GM23338 (cell line): ENCODE measurements at regions not wholly inside any gene's neighbourhood (a gene's known extent, or its start where the extent isn't known, plus 50 kb on each side); places are given as distances from the start of the nearest gene placed in this dataset.

Source experiments
- ATAC-seq: fragments of 200-7000 bp; cut with Tn5 transposase; 3 replicates; pipeline ENCODE4 v1.9.1; 2020
- DNase-seq: peaks from one replicate; pipeline ENCODE4 v3.0.0-alpha.2; 2015; ENCODE audit warnings: low spot score
- H2AFZ ChIP-seq: fragments of 200-600 bp; sonication (generic); 2 replicates; pipeline ENCODE4 v1.8.0; 2016; ENCODE audit warnings: antibody characterized with exemption, mild to moderate bottlenecking, moderate library complexity
- H3F3A ChIP-seq: fragments of 200-600 bp; sonication (generic); replicated peaks from 2 replicates; pipeline ENCODE4 v1.8.0; 2017; ENCODE audit warnings: antibody characterized with exemption, mixed run types, low read depth
- H3K27ac ChIP-seq: fragments of 200-600 bp; sonication (generic); 2 replicates; pipeline ENCODE4 v1.6.1; 2016; ENCODE audit warnings: low read depth
- H3K27me3 ChIP-seq: fragments of 200-600 bp; sonication (generic); 2 replicates; pipeline ENCODE4 v1.8.0; 2016; ENCODE audit warnings: mild to moderate bottlenecking, mixed run types, moderate library complexity; ENCODE audit not compliant: insufficient read depth
- H3K36me3 ChIP-seq: fragments of 200-600 bp; sonication (generic); 2 replicates; pipeline ENCODE4 v1.8.0; 2016; ENCODE audit warnings: mild to moderate bottlenecking; ENCODE audit not compliant: insufficient read depth
- H3K4me1 ChIP-seq: fragments of 200-600 bp; sonication (generic); 2 replicates; pipeline ENCODE4 v1.8.0; 2016; ENCODE audit warnings: mild to moderate bottlenecking, moderate library complexity; ENCODE audit not compliant: insufficient read depth
- H3K4me2 ChIP-seq: fragments of 200-600 bp; sonication (generic); 2 replicates; pipeline ENCODE4 v1.7.1; 2017; ENCODE audit warnings: mixed run types
- H3K4me3 ChIP-seq: fragments of 200-600 bp; sonication (generic); 2 replicates; pipeline ENCODE4 v1.6.1; 2016; ENCODE audit warnings: mixed run types
- H3K79me2 ChIP-seq: fragments of 200-600 bp; sonication (generic); replicated peaks from 2 replicates; pipeline ENCODE4 v1.8.0; 2017; ENCODE audit warnings: mild to moderate bottlenecking; ENCODE audit not compliant: insufficient read depth
- H3K9me2 ChIP-seq: fragments of 200-600 bp; sonication (generic); 2 replicates; pipeline ENCODE4 v1.8.0; 2017; ENCODE audit not compliant: insufficient read depth
- H4K20me1 ChIP-seq: fragments of 200-600 bp; sonication (generic); replicated peaks from 2 replicates; pipeline ENCODE4 v1.8.0; 2017; ENCODE audit warnings: mild to moderate bottlenecking; ENCODE audit not compliant: insufficient read depth
- H3K27ac Mint-ChIP-seq: 2 replicates; pipeline ENCODE4 v1.8.0; 2020; ENCODE audit warnings: inconsistent platforms, mild to moderate bottlenecking, moderate library complexity, mixed read lengths
- H3K27me3 Mint-ChIP-seq: 3 replicates; pipeline ENCODE4 v1.8.0; 2022; ENCODE audit warnings: low read depth, mild to moderate bottlenecking, moderate library complexity, mixed read lengths, inconsistent platforms; ENCODE audit not compliant: insufficient read depth, poor library complexity
- H3K36me3 Mint-ChIP-seq: 3 replicates; pipeline ENCODE4 v1.8.0; 2021; ENCODE audit warnings: low read depth, mild to moderate bottlenecking, inconsistent platforms, moderate library complexity, mixed read lengths
- H3K4me1 Mint-ChIP-seq: 3 replicates; pipeline ENCODE4 v1.8.0; 2020; ENCODE audit warnings: mild to moderate bottlenecking, inconsistent platforms, mixed read lengths
- H3K4me3 Mint-ChIP-seq: 3 replicates; pipeline ENCODE4 v1.8.0; 2021; ENCODE audit warnings: moderate library complexity, mild to moderate bottlenecking, inconsistent platforms, mixed read lengths
- H3K9me3 Mint-ChIP-seq: 3 replicates; pipeline ENCODE4 v1.8.0; 2020; ENCODE audit warnings: moderate library complexity, mild to moderate bottlenecking, inconsistent platforms, mixed read lengths
- CREB1 ChIP-seq: fragments of 250-450 bp; sonication (Bioruptor Pico); IDR thresholded peaks from 2 replicates; pipeline ENCODE4 v1.5.0; 2020; ENCODE audit warnings: low read depth, mild to moderate bottlenecking, moderate library complexity
- ETS1 ChIP-seq: IDR thresholded peaks from 2 replicates; pipeline ENCODE4 v1.6.1; 2016; ENCODE audit warnings: antibody characterized with exemption
- EZH2 ChIP-seq: fragments of 200-600 bp; sonication (generic); IDR thresholded peaks from one replicate; pipeline ENCODE4 v1.8.0; 2017; ENCODE audit warnings: antibody characterized with exemption, mild to moderate bottlenecking, low read depth; ENCODE audit not compliant: unreplicated experiment
- EZH2phosphoT487 ChIP-seq: fragments of 200-600 bp; sonication (generic); IDR thresholded peaks from one replicate; pipeline ENCODE4 v1.8.1; 2018; ENCODE audit warnings: antibody characterized with exemption; ENCODE audit not compliant: unreplicated experiment
- JUNB ChIP-seq: IDR thresholded peaks from one replicate; pipeline ENCODE4 v1.6.1; 2016; ENCODE audit warnings: antibody characterized with exemption; ENCODE audit not compliant: unreplicated experiment
- NANOG ChIP-seq: IDR thresholded peaks from 2 replicates; pipeline ENCODE4 v1.6.1; 2016; ENCODE audit warnings: antibody characterized with exemption, borderline replicate concordance
- POLR2AphosphoS5 ChIP-seq: IDR thresholded peaks from 2 replicates; pipeline ENCODE4 v1.6.1; 2016; ENCODE audit warnings: antibody characterized with exemption, low read depth
- ZNF114 ChIP-seq: fragments of 250-450 bp; sonication (Bioruptor Pico); IDR thresholded peaks from 2 replicates; pipeline ENCODE4 v1.5.0; 2020; ENCODE audit warnings: mild to moderate bottlenecking, moderate library complexity
- ZNF331 ChIP-seq: fragments of 250-450 bp; sonication (Bioruptor Pico); IDR thresholded peaks from 2 replicates; pipeline ENCODE4 v1.5.0; 2020; ENCODE audit warnings: low read depth, mild to moderate bottlenecking, moderate library complexity
- TF ChIP-seq, protein P1 (sequence below): fragments of 250-450 bp; sonication (Bioruptor Pico); IDR thresholded peaks from 2 replicates; pipeline ENCODE4 v1.5.0; 2020; ENCODE audit warnings: mild to moderate bottlenecking, moderate library complexity
- TF ChIP-seq, protein P2 (sequence below), 2 experiments: fragments of 200-600 bp in 1 of 2; sonication (generic) in 1 of 2; conservative IDR thresholded peaks; 2 replicates each; pipeline versions ENCODE4 v1.5.1 to v1.6.1; 2016 to 2017; ENCODE audit warnings: antibody characterized with exemption in 2 of 2, low read depth in 2 of 2, mild to moderate bottlenecking in 2 of 2, moderate library complexity in 1 of 2

GRCh38 chr15:50854601-50855490, 53.6 kb upstream of the AP4E1 start:
- DNase-seq (no peak), ATAC-seq (no peak)
- Histone ChIP-seq H3K9me2 (no peaks in the 10 kb centered on the region), H3K27me3 (no peaks in the 10 kb centered on the region), H3K27ac (no peak overlapping the region), H3K79me2 (no peaks in the 10 kb centered on the region), H3F3A (no peaks in the 10 kb centered on the region), H3K4me3 (no peak overlapping the region), H3K4me1 (peaks cover 3% of the 10 kb centered on the region; the same call in 1 of the 2 replicates), H3K4me2 (no peak overlapping the region), H3K36me3 (no peaks in the 10 kb centered on the region), H2AFZ (no peak overlapping the region), H4K20me1 (no peaks in the 10 kb centered on the region)
- Mint-ChIP-seq H3K9me3 (no peaks in the 10 kb centered on the region), H3K36me3 (no peaks in the 10 kb centered on the region), H3K4me1 (peaks cover 10% of the 10 kb centered on the region), H3K27ac (no peak overlapping the region), H3K27me3 (no peaks in the 10 kb centered on the region), H3K4me3 (no peak overlapping the region)
- TF ChIP-seq ETS1: no peak
- no peak for TF ChIP-seq CREB1 (CRISPR knock-in tag)
- no peak for TF ChIP-seq POLR2AphosphoS5
- no peak for TF ChIP-seq EZH2phosphoT487

DNA sequence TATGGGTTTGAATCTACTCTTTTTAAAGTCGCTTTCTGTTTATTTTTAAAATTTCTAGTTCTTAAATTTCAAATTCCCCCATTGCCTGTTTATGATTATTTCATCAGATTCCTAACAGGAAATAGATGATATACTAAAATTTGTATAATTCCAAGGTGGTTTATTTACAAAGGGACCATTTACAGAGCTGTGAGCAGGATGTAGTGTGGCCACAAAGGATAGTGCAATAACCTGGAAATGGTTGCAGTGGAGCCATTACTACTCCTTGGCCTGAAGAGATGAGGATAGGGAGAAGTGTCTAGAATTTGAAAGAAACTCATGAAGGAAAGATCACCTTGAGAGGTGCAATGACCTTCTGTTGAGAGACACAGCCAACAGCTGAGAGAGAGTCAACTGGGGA, 58.5 kb upstream of the AP4E1 start:
- DNase-seq: no peak
- Histone ChIP-seq H3K4me1 (no peaks in the 10 kb centered on the region), H4K20me1 (no peaks in the 10 kb centered on the region), H3K9me2 (no peaks in the 10 kb centered on the region), H3K4me3 (no peak overlapping the region), H3K36me3 (no peaks in the 10 kb centered on the region), H3K27ac (no peak overlapping the region), H2AFZ (0 out of 2 replicates have a peak overlapping the region, but pooled peaks have one; percentile 34), H3K4me2 (no peak overlapping the region), H3K79me2 (no peaks in the 10 kb centered on the region), H3K27me3 (no peaks in the 10 kb centered on the region), H3F3A (no peaks in the 10 kb centered on the region)
- H3K27me3 Mint-ChIP-seq: no peaks in the 10 kb centered on the region
- no peak overlapping the region for H3K27ac Mint-ChIP-seq
- H3K4me1 Mint-ChIP-seq: no peaks in the 10 kb centered on the region
- no peaks in the 10 kb centered on the region for H3K9me3 Mint-ChIP-seq
- no peak for ATAC-seq
- H3K4me3 Mint-ChIP-seq: no peak overlapping the region
- TF ChIP-seq, protein P1, sequence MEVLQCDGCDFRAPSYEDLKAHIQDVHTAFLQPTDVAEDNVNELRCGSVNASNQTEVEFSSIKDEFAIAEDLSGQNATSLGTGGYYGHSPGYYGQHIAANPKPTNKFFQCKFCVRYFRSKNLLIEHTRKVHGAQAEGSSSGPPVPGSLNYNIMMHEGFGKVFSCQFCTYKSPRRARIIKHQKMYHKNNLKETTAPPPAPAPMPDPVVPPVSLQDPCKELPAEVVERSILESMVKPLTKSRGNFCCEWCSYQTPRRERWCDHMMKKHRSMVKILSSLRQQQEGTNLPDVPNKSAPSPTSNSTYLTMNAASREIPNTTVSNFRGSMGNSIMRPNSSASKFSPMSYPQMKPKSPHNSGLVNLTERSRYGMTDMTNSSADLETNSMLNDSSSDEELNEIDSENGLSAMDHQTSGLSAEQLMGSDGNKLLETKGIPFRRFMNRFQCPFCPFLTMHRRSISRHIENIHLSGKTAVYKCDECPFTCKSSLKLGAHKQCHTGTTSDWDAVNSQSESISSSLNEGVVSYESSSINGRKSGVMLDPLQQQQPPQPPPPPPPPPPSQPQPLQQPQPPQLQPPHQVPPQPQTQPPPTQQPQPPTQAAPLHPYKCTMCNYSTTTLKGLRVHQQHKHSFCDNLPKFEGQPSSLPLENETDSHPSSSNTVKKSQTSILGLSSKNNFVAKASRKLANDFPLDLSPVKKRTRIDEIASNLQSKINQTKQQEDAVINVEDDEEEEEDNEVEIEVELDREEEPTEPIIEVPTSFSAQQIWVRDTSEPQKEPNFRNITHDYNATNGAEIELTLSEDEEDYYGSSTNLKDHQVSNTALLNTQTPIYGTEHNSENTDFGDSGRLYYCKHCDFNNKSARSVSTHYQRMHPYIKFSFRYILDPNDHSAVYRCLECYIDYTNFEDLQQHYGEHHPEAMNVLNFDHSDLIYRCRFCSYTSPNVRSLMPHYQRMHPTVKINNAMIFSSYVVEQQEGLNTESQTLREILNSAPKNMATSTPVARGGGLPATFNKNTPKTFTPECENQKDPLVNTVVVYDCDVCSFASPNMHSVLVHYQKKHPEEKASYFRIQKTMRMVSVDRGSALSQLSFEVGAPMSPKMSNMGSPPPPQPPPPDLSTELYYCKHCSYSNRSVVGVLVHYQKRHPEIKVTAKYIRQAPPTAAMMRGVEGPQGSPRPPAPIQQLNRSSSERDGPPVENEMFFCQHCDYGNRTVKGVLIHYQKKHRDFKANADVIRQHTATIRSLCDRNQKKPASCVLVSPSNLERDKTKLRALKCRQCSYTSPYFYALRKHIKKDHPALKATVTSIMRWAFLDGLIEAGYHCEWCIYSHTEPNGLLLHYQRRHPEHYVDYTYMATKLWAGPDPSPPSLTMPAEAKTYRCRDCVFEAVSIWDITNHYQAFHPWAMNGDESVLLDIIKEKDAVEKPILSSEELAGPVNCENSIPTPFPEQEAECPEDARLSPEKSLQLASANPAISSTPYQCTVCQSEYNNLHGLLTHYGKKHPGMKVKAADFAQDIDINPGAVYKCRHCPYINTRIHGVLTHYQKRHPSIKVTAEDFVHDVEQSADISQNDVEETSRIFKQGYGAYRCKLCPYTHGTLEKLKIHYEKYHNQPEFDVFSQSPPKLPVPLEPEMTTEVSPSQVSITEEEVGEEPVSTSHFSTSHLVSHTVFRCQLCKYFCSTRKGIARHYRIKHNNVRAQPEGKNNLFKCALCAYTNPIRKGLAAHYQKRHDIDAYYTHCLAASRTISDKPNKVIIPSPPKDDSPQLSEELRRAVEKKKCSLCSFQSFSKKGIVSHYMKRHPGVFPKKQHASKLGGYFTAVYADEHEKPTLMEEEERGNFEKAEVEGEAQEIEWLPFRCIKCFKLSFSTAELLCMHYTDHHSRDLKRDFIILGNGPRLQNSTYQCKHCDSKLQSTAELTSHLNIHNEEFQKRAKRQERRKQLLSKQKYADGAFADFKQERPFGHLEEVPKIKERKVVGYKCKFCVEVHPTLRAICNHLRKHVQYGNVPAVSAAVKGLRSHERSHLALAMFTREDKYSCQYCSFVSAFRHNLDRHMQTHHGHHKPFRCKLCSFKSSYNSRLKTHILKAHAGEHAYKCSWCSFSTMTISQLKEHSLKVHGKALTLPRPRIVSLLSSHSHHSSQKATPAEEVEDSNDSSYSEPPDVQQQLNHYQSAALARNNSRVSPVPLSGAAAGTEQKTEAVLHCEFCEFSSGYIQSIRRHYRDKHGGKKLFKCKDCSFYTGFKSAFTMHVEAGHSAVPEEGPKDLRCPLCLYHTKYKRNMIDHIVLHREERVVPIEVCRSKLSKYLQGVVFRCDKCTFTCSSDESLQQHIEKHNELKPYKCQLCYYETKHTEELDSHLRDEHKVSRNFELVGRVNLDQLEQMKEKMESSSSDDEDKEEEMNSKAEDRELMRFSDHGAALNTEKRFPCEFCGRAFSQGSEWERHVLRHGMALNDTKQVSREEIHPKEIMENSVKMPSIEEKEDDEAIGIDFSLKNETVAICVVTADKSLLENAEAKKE (CRISPR knock-in tag): no peak
- no peak for TF ChIP-seq ZNF114 (CRISPR knock-in tag)
- TF ChIP-seq POLR2AphosphoS5: no peak
- TF ChIP-seq, protein P2, sequence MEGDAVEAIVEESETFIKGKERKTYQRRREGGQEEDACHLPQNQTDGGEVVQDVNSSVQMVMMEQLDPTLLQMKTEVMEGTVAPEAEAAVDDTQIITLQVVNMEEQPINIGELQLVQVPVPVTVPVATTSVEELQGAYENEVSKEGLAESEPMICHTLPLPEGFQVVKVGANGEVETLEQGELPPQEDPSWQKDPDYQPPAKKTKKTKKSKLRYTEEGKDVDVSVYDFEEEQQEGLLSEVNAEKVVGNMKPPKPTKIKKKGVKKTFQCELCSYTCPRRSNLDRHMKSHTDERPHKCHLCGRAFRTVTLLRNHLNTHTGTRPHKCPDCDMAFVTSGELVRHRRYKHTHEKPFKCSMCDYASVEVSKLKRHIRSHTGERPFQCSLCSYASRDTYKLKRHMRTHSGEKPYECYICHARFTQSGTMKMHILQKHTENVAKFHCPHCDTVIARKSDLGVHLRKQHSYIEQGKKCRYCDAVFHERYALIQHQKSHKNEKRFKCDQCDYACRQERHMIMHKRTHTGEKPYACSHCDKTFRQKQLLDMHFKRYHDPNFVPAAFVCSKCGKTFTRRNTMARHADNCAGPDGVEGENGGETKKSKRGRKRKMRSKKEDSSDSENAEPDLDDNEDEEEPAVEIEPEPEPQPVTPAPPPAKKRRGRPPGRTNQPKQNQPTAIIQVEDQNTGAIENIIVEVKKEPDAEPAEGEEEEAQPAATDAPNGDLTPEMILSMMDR (conservative IDR thresholded peaks at IDR 0.05; ENCODE audit: low read depth in 2 of 2): no peak
- no peak for TF ChIP-seq JUNB
- TF ChIP-seq CREB1 (CRISPR knock-in tag): no peak
- no peak for TF ChIP-seq EZH2phosphoT487
- no peak for TF ChIP-seq ZNF331
- TF ChIP-seq NANOG: no peak
- no peak for TF ChIP-seq EZH2
- no peaks in the 10 kb centered on the region for H3K36me3 Mint-ChIP-seq
